ENCODE measurements at regions not wholly inside any gene's neighbourhood (a gene's known extent, or its start where the extent isn't known, plus 50 kb on each side); places are given as distances from the start of the nearest gene placed in this dataset.

- no peak for DNase-seq
- no peak for TF ChIP-seq CTCF (IDR thresholded peaks at IDR 0.05)
- TF ChIP-seq POLR2A (IDR thresholded peaks at IDR 0.05): no peak
- Histone ChIP-seq H3K27me3 (no peaks in the 10 kb centered on the region), H3K4me1 (replicated peaks in 1 of 2) (no peaks in the 10 kb centered on the region), H3K36me3 (replicated peaks in 1 of 2) (no peaks in the 10 kb centered on the region), H3K9me3 (replicated peaks in 1 of 3) (no peaks in the 10 kb centered on the region), H3K27ac (no peak overlapping the region), H3K4me3 (no peak overlapping the region)
- 60 to 86% (median 72%) methylated on average over 1 of the region's 1 CpG for WGBS, 4 donors
- intact Hi-C loops (cut with DNase I): no loop called here
These were observed 265.0 kb upstream of the EPHA7 start for GRCh38 chr6:93684339-93684738.

- Histone ChIP-seq H3K27ac (no peak overlapping the region), H3K9me3 (replicated peaks in 1 of 3) (no peaks in the 10 kb centered on the region), H3K4me1 (replicated peaks in 1 of 2) (no peaks in the 10 kb centered on the region), H3K4me3 (no peak overlapping the region), H3K36me3 (replicated peaks in 1 of 2) (no peaks in the 10 kb centered on the region), H3K27me3 (no peaks in the 10 kb centered on the region)
- DNase-seq: no peak
- intact Hi-C loops (cut with DNase I): no loop called here
- TF ChIP-seq POLR2A (IDR thresholded peaks at IDR 0.05): no peak
- no peak for TF ChIP-seq CTCF (IDR thresholded peaks at IDR 0.05)
- 76 to 82% (median 79%) methylated on average over 3 of the region's 3 CpGs for WGBS, 4 donors
These were observed 260.5 kb upstream of the EPHA7 start for GRCh38 chr6:93679836-93680235.

DNA sequence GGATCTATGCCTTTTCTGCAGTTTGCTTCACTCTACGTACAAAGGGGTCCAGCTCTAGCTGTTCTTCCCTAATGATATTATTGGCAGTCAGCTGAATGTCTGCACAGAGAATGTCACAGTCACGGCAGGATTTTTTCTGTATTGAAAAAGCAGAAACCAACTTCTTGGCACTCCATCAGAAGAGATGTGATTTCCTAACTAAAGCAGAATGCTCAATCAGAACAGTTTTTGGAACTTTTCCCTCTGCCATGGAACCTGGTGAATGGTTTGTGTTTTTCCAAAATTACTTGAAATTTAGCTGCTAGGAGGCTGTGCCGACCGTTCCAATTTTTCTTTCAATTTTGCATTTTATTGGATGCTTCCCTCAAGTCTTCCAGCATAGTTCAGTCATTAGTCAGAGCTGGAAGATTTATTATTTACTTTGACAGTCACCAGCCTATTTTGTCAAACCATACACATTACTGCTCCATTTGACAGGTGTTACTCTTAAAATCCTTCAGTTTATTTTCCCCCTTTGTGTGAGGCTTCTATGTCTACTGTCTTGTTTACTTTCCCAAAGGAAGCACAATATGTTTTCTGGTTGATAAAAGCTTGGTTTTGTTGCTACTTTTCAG, 259.6 kb upstream of the EPHA7 start:
- intact Hi-C loops (cut with DNase I): no loop called here
- WGBS, 4 donors: 48 to 57% (median 55%) methylated on average over 4 of the region's 4 CpGs
- Histone ChIP-seq H3K4me1 (replicated peaks in 1 of 2) (no peaks in the 10 kb centered on the region), H3K4me3 (no peak overlapping the region), H3K27ac (no peak overlapping the region), H3K36me3 (replicated peaks in 1 of 2) (no peaks in the 10 kb centered on the region), H3K9me3 (replicated peaks in 1 of 3) (no peaks in the 10 kb centered on the region), H3K27me3 (no peaks in the 10 kb centered on the region)
- TF ChIP-seq POLR2A (IDR thresholded peaks at IDR 0.05): no peak
- no peak for TF ChIP-seq CTCF (IDR thresholded peaks at IDR 0.05)
- no peak for DNase-seq

DNA sequence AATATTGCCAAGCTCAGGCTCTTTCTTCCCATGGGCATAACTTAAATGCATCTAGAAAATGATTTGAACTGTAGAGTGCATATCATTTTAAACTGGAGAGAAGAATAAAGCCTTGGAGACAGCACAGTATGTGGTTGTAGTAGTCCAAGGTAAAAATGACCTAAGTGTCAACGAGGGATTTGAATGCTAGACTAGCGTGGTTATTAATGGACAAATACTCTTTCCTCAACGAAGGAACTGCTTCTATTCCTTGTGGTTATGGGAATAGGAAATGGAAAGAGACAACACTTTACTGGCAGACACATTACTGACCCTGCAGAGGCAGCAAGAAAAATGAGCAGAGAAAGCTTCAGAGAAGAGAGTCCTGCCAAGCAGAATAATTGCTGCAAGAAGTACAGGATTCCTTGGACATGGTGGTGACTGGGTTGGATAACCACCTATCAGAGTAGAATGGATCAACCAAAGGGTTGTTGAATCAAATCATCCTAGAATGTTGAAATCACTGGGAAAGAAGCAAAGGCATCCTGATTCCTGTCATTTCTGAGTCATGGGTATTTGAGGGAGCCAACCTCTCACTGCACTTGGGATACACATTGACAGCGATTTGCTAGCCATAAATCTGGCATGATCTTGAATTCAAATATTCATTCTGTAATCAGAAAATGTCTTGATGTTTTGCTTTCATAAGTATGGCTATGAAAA, 258.1 kb upstream of the EPHA7 start:
- H3K9me3 ChIP-seq (replicated peaks in 1 of 3): no peaks in the 10 kb centered on the region
- H3K27me3 ChIP-seq: no peaks in the 10 kb centered on the region
- no peak overlapping the region for H3K27ac ChIP-seq
- H3K4me1 ChIP-seq (replicated peaks in 1 of 2): no peaks in the 10 kb centered on the region
- 52 to 67% (median 57%) methylated on average over 4 of the region's 4 CpGs for WGBS, 4 donors
- H3K4me3 ChIP-seq: no peak overlapping the region
- no peaks in the 10 kb centered on the region for H3K36me3 ChIP-seq (replicated peaks in 1 of 2)
- TF ChIP-seq CTCF (IDR thresholded peaks at IDR 0.05): no peak
- no peak for DNase-seq
- intact Hi-C loops (cut with DNase I): no loop called here

Measured in adrenal gland (tissue), 9 donors.